ENCODE measurements at regions not wholly inside any gene's neighbourhood (a gene's known extent, or its start where the extent isn't known, plus 50 kb on each side); places are given as distances from the start of the nearest gene placed in this dataset.
"Not testable (repeated sequence)": the region's sequence is repeated elsewhere in the genome, so short reads cannot be mapped to it uniquely, and the experiment has no call there.

GRCh38 chr11:7168741-7168990, 79.9 kb downstream of the RBMXL2 start:
- H3K4me1 Mint-ChIP-seq: no peaks in the 10 kb centered on the region
- no peaks in the 10 kb centered on the region for H3K36me3 Mint-ChIP-seq (ENCODE audit: low read depth)
- no peak for TF ChIP-seq CTCF (IDR thresholded peaks at IDR 0.05)
- peaks cover 4% of the 10 kb centered on the region for H3K27me3 Mint-ChIP-seq (ENCODE audit: low read depth, poor library complexity)
- H3K27ac Mint-ChIP-seq: no peak overlapping the region
- DNase-seq: no peak
- H3K4me3 Mint-ChIP-seq: no peak overlapping the region
- no peaks in the 10 kb centered on the region for H3K9me3 Mint-ChIP-seq

- Mint-ChIP-seq H3K27me3 (ENCODE audit: low read depth, poor library complexity) (no peaks in the 10 kb centered on the region), H3K4me1 (no peaks in the 10 kb centered on the region), H3K27ac (no peak overlapping the region), H3K4me3 (no peak overlapping the region), H3K9me3 (no peaks in the 10 kb centered on the region), H3K36me3 (ENCODE audit: low read depth) (no peaks in the 10 kb centered on the region)
- no peak for TF ChIP-seq CTCF (IDR thresholded peaks at IDR 0.05)
- no peak for DNase-seq
These were observed 81.3 kb upstream of the SYT9 start for GRCh38 chr11:7170431-7170830.

- Mint-ChIP-seq H3K9me3 (no peaks in the 10 kb centered on the region), H3K27me3 (ENCODE audit: low read depth, poor library complexity) (peaks cover 4% of the 10 kb centered on the region), H3K36me3 (ENCODE audit: low read depth) (no peaks in the 10 kb centered on the region), H3K4me1 (no peaks in the 10 kb centered on the region), H3K27ac (no peak overlapping the region), H3K4me3 (no peak overlapping the region)
- no peak for TF ChIP-seq CTCF (IDR thresholded peaks at IDR 0.05)
- DNase-seq: no peak
These were observed 76.7 kb upstream of the SYT9 start for GRCh38 chr11:7175007-7175406.

- Mint-ChIP-seq H3K9me3 (peaks cover 3% of the 10 kb centered on the region), H3K4me1 (no peaks in the 10 kb centered on the region), H3K4me3 (no peak overlapping the region), H3K27me3 (ENCODE audit: low read depth, poor library complexity) (peaks cover 10% of the 10 kb centered on the region), H3K36me3 (ENCODE audit: low read depth) (no peaks in the 10 kb centered on the region), H3K27ac (no peak overlapping the region)
- DNase-seq: no peak
- TF ChIP-seq CTCF (IDR thresholded peaks at IDR 0.05): no peak
These were observed 65.5 kb upstream of the SYT9 start for GRCh38 chr11:7186190-7186589.

- Mint-ChIP-seq H3K27ac (no peak overlapping the region), H3K9me3 (peaks cover 3% of the 10 kb centered on the region), H3K4me1 (no peaks in the 10 kb centered on the region), H3K4me3 (no peak overlapping the region), H3K27me3 (ENCODE audit: low read depth, poor library complexity) (peaks cover 10% of the 10 kb centered on the region), H3K36me3 (ENCODE audit: low read depth) (no peaks in the 10 kb centered on the region)
- TF ChIP-seq CTCF (IDR thresholded peaks at IDR 0.05): no peak
- DNase-seq: no peak
These were observed 65.0 kb upstream of the SYT9 start for GRCh38 chr11:7186676-7187075.

- H3K4me3 Mint-ChIP-seq; H3K27ac Mint-ChIP-seq; H3K4me1 Mint-ChIP-seq; H3K36me3 Mint-ChIP-seq (ENCODE audit: low read depth); H3K9me3 Mint-ChIP-seq; DNase-seq: not testable (repeated sequence)
- peaks cover 10% of the 10 kb centered on the region for H3K27me3 Mint-ChIP-seq (ENCODE audit: low read depth, poor library complexity)
These were observed 58.9 kb upstream of the SYT9 start for GRCh38 chr11:7192785-7193184.

Measured in nephron progenitor cell (in vitro differentiated cells).